Body of pancreas (tissue), 4 donors: ENCODE measurements at regions not wholly inside any gene's neighbourhood (a gene's known extent, or its start where the extent isn't known, plus 50 kb on each side); places are given as distances from the start of the nearest gene placed in this dataset.
"Not testable (repeated sequence)": the region's sequence is repeated elsewhere in the genome, so short reads cannot be mapped to it uniquely, and the experiment has no call there.

Source experiments
- ATAC-seq: fragments of 150-250 bp; one replicate; pipeline ENCODE4 v1.9.1; 2016
- DNase-seq, 4 donors: peaks; one replicate each; pipeline ENCODE4 v3.0.0-alpha.2; 2019
- H3K27ac ChIP-seq, 4 donors: fragments of 200-600 bp; sonication (generic); 1 replicate in 3 of 4; 2 replicates in 1 of 4; pipeline versions ENCODE4 v1.5.1 to v1.6.1; 2016 to 2019; ENCODE audit warnings: mild to moderate bottlenecking in 1 of 4, mixed read lengths in 1 of 4, moderate library complexity in 1 of 4
- H3K27me3 ChIP-seq, 2 donors: fragments of 200-600 bp; sonication (generic); one replicate each; pipeline ENCODE4 v1.6.0; 2016; ENCODE audit warnings: mild to moderate bottlenecking in 1 of 2
- H3K36me3 ChIP-seq, 2 donors: fragments of 200-600 bp; sonication (generic); replicated peaks in 1 of 2; 2 replicates each; pipeline ENCODE4 v1.5.1; 2016; ENCODE audit warnings: low read depth in 2 of 2; ENCODE audit not compliant: insufficient read depth in 1 of 2
- H3K4me1 ChIP-seq: fragments of 200-600 bp; sonication (generic); one replicate; pipeline ENCODE4 v1.6.0; 2016
- H3K4me3 ChIP-seq, 2 donors: fragments of 200-600 bp; sonication (generic); 1 replicate in 1 of 2; 2 replicates in 1 of 2; pipeline ENCODE4 v1.5.1; 2016 to 2019
- H3K9me3 ChIP-seq, 3 donors: fragments of 200-600 bp; sonication (generic); 1 replicate in 2 of 3; 2 replicates in 1 of 3; pipeline ENCODE4 v1.5.1; 2016
- CTCF ChIP-seq, 7 experiments: fragments of 450-650 bp in 4 of 7; fragments of 200-600 bp in 3 of 7; sonication (generic) in 3 of 7; IDR thresholded peaks; one replicate each; pipeline ENCODE4 v1.5.1; 2016 to 2019; ENCODE audit warnings: antibody characterized with exemption in 7 of 7
- POLR2A ChIP-seq, 3 donors: fragments of 450-650 bp; IDR thresholded peaks; one replicate each; pipeline ENCODE4 v1.6.1; 2016; ENCODE audit warnings: antibody characterized with exemption in 3 of 3, mild to moderate bottlenecking in 2 of 3
- WGBS, 2 donors: methylation state at CpG; one replicate each; pipeline ENCODE4 v1.1.5; 2017; 5-methylcytosine and 5-hydroxymethylcytosine counted together
- intact Hi-C: fragments of 100-400 bp; cut with DNase I; formaldehyde crosslinking; loops from one replicate; pipeline ENCODE4 v1.15.1; 2023

- Histone ChIP-seq H3K4me3 (no peak overlapping the region), H3K4me1 (no peaks in the 10 kb centered on the region), H3K27me3 (no peaks in the 10 kb centered on the region), H3K27ac (no peak overlapping the region), H3K36me3 (no peaks in the 10 kb centered on the region), H3K9me3 (no peaks in the 10 kb centered on the region)
- ATAC-seq, result no peak
- DNase-seq, result no peak
- TF ChIP-seq CTCF (IDR thresholded peaks at IDR 0.05), result no peak
- TF ChIP-seq POLR2A (IDR thresholded peaks at IDR 0.05), result no peak
- intact Hi-C loops, result no loop called here
These were observed 57.7 kb downstream of the RAD51AP2 start for GRCh38 chr2:17460371-17461086.

GRCh38 chr2:17455343-17455742 lies 62.9 kb downstream of the RAD51AP2 start:
- DNase-seq (no peak), ATAC-seq (no peak)
- no peaks in the 10 kb centered on the region for H3K36me3 ChIP-seq
- intact Hi-C loops, result no loop called here
- no peaks in the 10 kb centered on the region for H3K27me3 ChIP-seq
- no peaks in the 10 kb centered on the region for H3K4me1 ChIP-seq
- H3K27ac ChIP-seq, result no peak overlapping the region
- no peak for TF ChIP-seq CTCF (IDR thresholded peaks at IDR 0.05)
- TF ChIP-seq POLR2A (IDR thresholded peaks at IDR 0.05), result no peak
- no peak overlapping the region for H3K4me3 ChIP-seq
- no peaks in the 10 kb centered on the region for H3K9me3 ChIP-seq
- 40 to 76% methylated on average over 2 of the region's 2 CpGs for WGBS, 2 donors

- H3K36me3 ChIP-seq, H3K4me3 ChIP-seq, H3K4me1 ChIP-seq, H3K27ac ChIP-seq, H3K9me3 ChIP-seq, intact Hi-C loops, ATAC-seq, DNase-seq, H3K27me3 ChIP-seq: not testable (repeated sequence)
- WGBS, 2 donors, result 42 to 59% methylated on average over 3 of the region's 3 CpGs
These were observed 72.0 kb downstream of the RAD51AP2 start for GRCh38 chr2:17446191-17446590.

GRCh38 chr2:17445744-17446143 lies 72.5 kb downstream of the RAD51AP2 start:
- Histone ChIP-seq H3K4me3 (no peak overlapping the region), H3K9me3 (no peaks in the 10 kb centered on the region), H3K27me3 (no peaks in the 10 kb centered on the region), H3K27ac (no peak overlapping the region), H3K4me1 (no peaks in the 10 kb centered on the region), H3K36me3 (no peaks in the 10 kb centered on the region)
- TF ChIP-seq POLR2A (IDR thresholded peaks at IDR 0.05) (no peak), CTCF (IDR thresholded peaks at IDR 0.05) (no peak)
- ATAC-seq (no peak), DNase-seq (no peak)
- intact Hi-C loops, result no loop called here
- 90 to 100% methylated on average over 1 of the region's 1 CpG for WGBS, 2 donors

- Histone ChIP-seq H3K4me1 (no peaks in the 10 kb centered on the region), H3K9me3 (no peaks in the 10 kb centered on the region), H3K27ac (no peak overlapping the region), H3K27me3 (no peaks in the 10 kb centered on the region), H3K4me3 (no peak overlapping the region), H3K36me3 (no peaks in the 10 kb centered on the region)
- intact Hi-C loops, result no loop called here
- 82 to 86% methylated on average over 2 of the region's 2 CpGs for WGBS, 2 donors
- no peak for ATAC-seq
- no peak for TF ChIP-seq POLR2A (IDR thresholded peaks at IDR 0.05)
- no peak for TF ChIP-seq CTCF (IDR thresholded peaks at IDR 0.05)
- no peak for DNase-seq
These were observed 75.9 kb downstream of the RAD51AP2 start for GRCh38 chr2:17442334-17442733.
